H9 (cell line): ENCODE measurements at regions not wholly inside any gene's neighbourhood (a gene's known extent, or its start where the extent isn't known, plus 50 kb on each side); places are given as distances from the start of the nearest gene placed in this dataset.

Experiments
- DNase-seq: peaks from one replicate; pipeline ENCODE4 v3.0.0-alpha.2; 2017
- H2AFZ ChIP-seq: one replicate; pipeline ENCODE4 v1.6.1; 2013; ENCODE audit warnings: mild to moderate bottlenecking, low read length, control low read depth, moderate library complexity
- H2AK5ac ChIP-seq: 2 replicates; pipeline ENCODE4 v1.6.1; 2013; ENCODE audit warnings: low read length, control low read depth, mixed read lengths; ENCODE audit not compliant: insufficient read length
- H2BK120ac ChIP-seq: one replicate; pipeline ENCODE4 v1.6.1; 2013; ENCODE audit warnings: low read depth, mild to moderate bottlenecking, low read length, control low read depth, inconsistent platforms; ENCODE audit not compliant: poor library complexity, severe bottlenecking
- H2BK12ac ChIP-seq: 2 replicates; pipeline ENCODE4 v1.6.1; 2013; ENCODE audit warnings: low read length, control low read depth, mixed read lengths, low read depth; ENCODE audit not compliant: insufficient read length
- H2BK15ac ChIP-seq: 2 replicates; pipeline ENCODE4 v1.6.1; 2013; ENCODE audit warnings: low read depth, low read length, control low read depth
- H2BK20ac ChIP-seq: one replicate; pipeline ENCODE4 v1.6.1; 2013; ENCODE audit warnings: low read depth, mild to moderate bottlenecking, low read length, control low read depth, inconsistent platforms; ENCODE audit not compliant: poor library complexity, severe bottlenecking
- H2BK5ac ChIP-seq: 2 replicates; pipeline ENCODE4 v1.6.1; 2013; ENCODE audit warnings: low read length, control low read depth, mixed read lengths; ENCODE audit not compliant: insufficient read length
- H3K14ac ChIP-seq: 2 replicates; pipeline ENCODE4 v1.6.1; 2013; ENCODE audit warnings: low read length, control low read depth; ENCODE audit not compliant: insufficient read depth
- H3K18ac ChIP-seq: 2 replicates; pipeline ENCODE4 v1.6.1; 2013; ENCODE audit warnings: low read depth, mild to moderate bottlenecking, mixed read lengths, low read length, control low read depth; ENCODE audit not compliant: insufficient read length
- H3K23ac ChIP-seq: 2 replicates; pipeline ENCODE4 v1.6.1; 2013; ENCODE audit warnings: low read length, control low read depth, mixed read lengths, low read depth; ENCODE audit not compliant: insufficient read length
- H3K23me2 ChIP-seq: 2 replicates; pipeline ENCODE4 v1.6.1; 2013; ENCODE audit warnings: low read depth, mild to moderate bottlenecking, mixed read lengths, low read length, control low read depth; ENCODE audit not compliant: insufficient read length, poor library complexity, severe bottlenecking
- H3K27ac ChIP-seq: 2 replicates; pipeline ENCODE4 v1.5.1; 2013; ENCODE audit warnings: low read length, control low read depth, mixed read lengths, low read depth; ENCODE audit not compliant: insufficient read length
- H3K27me3 ChIP-seq: 2 replicates; pipeline ENCODE4 v1.6.1; 2013; ENCODE audit warnings: low read length, control low read depth, inconsistent platforms; ENCODE audit not compliant: insufficient read depth
- H3K4ac ChIP-seq: 2 replicates; pipeline ENCODE4 v1.6.1; 2013; ENCODE audit warnings: low read depth, mild to moderate bottlenecking, control low read depth, inconsistent platforms, low read length, moderate library complexity
- H3K4me1 ChIP-seq: 2 replicates; pipeline ENCODE4 v1.6.1; 2013; ENCODE audit warnings: low read length, control low read depth, inconsistent platforms; ENCODE audit not compliant: insufficient read depth
- H3K4me2 ChIP-seq: 2 replicates; pipeline ENCODE4 v1.6.1; 2013; ENCODE audit warnings: low read length, control low read depth, mixed read lengths; ENCODE audit not compliant: insufficient read length, insufficient read depth
- H3K56ac ChIP-seq: 2 replicates; pipeline ENCODE4 v1.6.1; 2013; ENCODE audit warnings: low read depth, mild to moderate bottlenecking, mixed read lengths, low read length, control low read depth; ENCODE audit not compliant: insufficient read length
- H3K79me1 ChIP-seq: 2 replicates; pipeline ENCODE4 v1.6.1; 2013; ENCODE audit warnings: low read depth, mild to moderate bottlenecking, moderate library complexity, low read length, control low read depth, inconsistent platforms; ENCODE audit not compliant: insufficient read depth, poor library complexity, severe bottlenecking
- H3K79me2 ChIP-seq: 2 replicates; pipeline ENCODE4 v1.6.1; 2013; ENCODE audit warnings: low read length, control low read depth, inconsistent platforms; ENCODE audit not compliant: insufficient read depth
- H3K9ac ChIP-seq: 2 replicates; pipeline ENCODE4 v1.6.1; 2013; ENCODE audit warnings: low read length, control low read depth, mixed read lengths; ENCODE audit not compliant: insufficient read length; ENCODE audit errors: extremely low read depth
- H3K9me3 ChIP-seq: one replicate; pipeline ENCODE4 v1.6.1; 2013; ENCODE audit warnings: low read depth, low read length, inconsistent platforms; ENCODE audit not compliant: control insufficient read depth
- H3T11ph ChIP-seq: one replicate; pipeline ENCODE4 v1.6.1; 2013; ENCODE audit warnings: mild to moderate bottlenecking, low read length, control low read depth, inconsistent platforms
- H4K20me1 ChIP-seq: one replicate; pipeline ENCODE4 v1.6.1; 2013; ENCODE audit not compliant: control insufficient read depth, insufficient read length, insufficient read depth
- H4K5ac ChIP-seq: 2 replicates; pipeline ENCODE4 v1.6.1; 2013; ENCODE audit warnings: low read depth, mild to moderate bottlenecking, mixed read lengths, low read length, control low read depth; ENCODE audit not compliant: insufficient read length
- H4K8ac ChIP-seq: replicated peaks from 2 replicates; pipeline ENCODE4 v1.6.1; 2013; ENCODE audit warnings: low read length, control low read depth, mixed read lengths, low read depth; ENCODE audit not compliant: insufficient read length
- H4K91ac ChIP-seq: 2 replicates; pipeline ENCODE4 v1.6.1; 2013; ENCODE audit warnings: low read depth, mild to moderate bottlenecking, moderate library complexity, mixed read lengths, low read length, control low read depth; ENCODE audit not compliant: insufficient read length
- H3K27ac Mint-ChIP-seq, 3 experiments: 2 replicates in 2 of 3; 3 replicates in 1 of 3; pipeline ENCODE4 v1.8.0; 2020 to 2021; ENCODE audit warnings: mixed read lengths in 3 of 3, mild to moderate bottlenecking in 1 of 3, moderate library complexity in 1 of 3
- H3K27me3 Mint-ChIP-seq: 2 replicates; pipeline ENCODE4 v1.8.0; 2021; ENCODE audit warnings: low read depth, mild to moderate bottlenecking, moderate library complexity, mixed read lengths
- H3K36me3 Mint-ChIP-seq, 3 experiments: 2 replicates in 2 of 3; 3 replicates in 1 of 3; pipeline ENCODE4 v1.8.0; 2020 to 2021; ENCODE audit warnings: low read depth in 3 of 3, mixed read lengths in 3 of 3; ENCODE audit not compliant: insufficient read depth in 1 of 3
- H3K4me1 Mint-ChIP-seq, 2 experiments: 2 replicates each; pipeline ENCODE4 v1.8.0; 2020; ENCODE audit warnings: mixed read lengths in 2 of 2
- H3K4me3 Mint-ChIP-seq, 2 experiments: 2 replicates in 1 of 2; 3 replicates in 1 of 2; pipeline ENCODE4 v1.8.0; 2020 to 2021; ENCODE audit warnings: mild to moderate bottlenecking in 2 of 2, mixed read lengths in 2 of 2, moderate library complexity in 1 of 2
- H3K9me3 Mint-ChIP-seq, 2 experiments: 2 replicates in 1 of 2; 3 replicates in 1 of 2; pipeline ENCODE4 v1.8.0; 2020; ENCODE audit warnings: mild to moderate bottlenecking in 2 of 2, mixed read lengths in 2 of 2, moderate library complexity in 1 of 2
- CTCF ChIP-seq: fragments of 200-600 bp; sonication (generic); conservative IDR thresholded peaks from 3 replicates; pipeline ENCODE4 v1.8.0; 2021; ENCODE audit warnings: antibody characterized with exemption, mild to moderate bottlenecking
- WGBS: extraction: QIAGEN DNeasy Blood & Tissue Kit; methylation state at CpG from one replicate; pipeline ENCODE4 v1.1.7; 2013; ENCODE audit warnings: missing lambda C conversion rate, low lambda C conversion rate, mixed read lengths; ENCODE audit not compliant: insufficient read length; ENCODE audit errors: extremely low coverage; 5-methylcytosine and 5-hydroxymethylcytosine counted together

- Histone ChIP-seq H3K27ac (no peak overlapping the region), H3K4me2 (no peak overlapping the region), H3K27me3 (no peaks in the 10 kb centered on the region), H4K20me1 (no peaks in the 10 kb centered on the region), H3K4ac (no peak overlapping the region), H3K4me1 (no peaks in the 10 kb centered on the region), H3K79me1 (no peaks in the 10 kb centered on the region), H4K91ac (no peak overlapping the region), H2BK12ac (no peak overlapping the region), H2AK5ac (no peak overlapping the region), H3K23me2 (no peaks in the 10 kb centered on the region), H2BK15ac (no peak overlapping the region), H2BK20ac (no peak overlapping the region), H3K9ac (no peak overlapping the region), H3K79me2 (no peaks in the 10 kb centered on the region), H3K56ac (no peak overlapping the region), H3K9me3 (no peaks in the 10 kb centered on the region), H2AFZ (no peak overlapping the region), H3T11ph (no peak overlapping the region), H4K5ac (no peak overlapping the region), H4K8ac (no peak overlapping the region), H3K14ac (no peak overlapping the region), H2BK5ac (no peak overlapping the region), H2BK120ac (no peak overlapping the region), H3K18ac (no peak overlapping the region), H3K23ac (no peak overlapping the region)
- Mint-ChIP-seq H3K4me3 (no peak overlapping the region), H3K4me1 (no peaks in the 10 kb centered on the region; a peak in 1 of 4 replicates), H3K9me3 (no peaks in the 10 kb centered on the region), H3K27ac (no peak overlapping the region), H3K36me3 (no peaks in the 10 kb centered on the region), H3K27me3 (no peaks in the 10 kb centered on the region)
- no peak for DNase-seq
- WGBS, result no CpG with 5 or more reads among the region's 1 CpG
- TF ChIP-seq CTCF, result no peak
Measured at GRCh38 chr5:58207076-58207475, 252.8 kb downstream of the PLK2 start.
